ENCODE measurements at regions not wholly inside any gene's neighbourhood (a gene's known extent, or its start where the extent isn't known, plus 50 kb on each side); places are given as distances from the start of the nearest gene placed in this dataset.

- TF ChIP-seq CTCF (IDR thresholded peaks at IDR 0.05) (no peak), POLR2A (IDR thresholded peaks at IDR 0.05) (no peak)
These were observed 493.1 kb downstream of the DNAJB9 start for GRCh38 chr7:109062798-109063197.

Data from body of pancreas (tissue), 4 donors.